Dedifferentiated amniotic fluid mesenchymal stem cell (primary cell): ENCODE measurements at regions not wholly inside any gene's neighbourhood (a gene's known extent, or its start where the extent isn't known, plus 50 kb on each side); places are given as distances from the start of the nearest gene placed in this dataset.
"Not testable (repeated sequence)": the region's sequence is repeated elsewhere in the genome, so short reads cannot be mapped to it uniquely, and the experiment has no call there.

Source experiments
- DNase-seq: peaks from one replicate; pipeline ENCODE4 v3.0.0-alpha.2; 2016; ENCODE audit errors: extremely low spot score

GRCh38 chr6:6946206-6947155 is 161.3 kb upstream of the RREB1 start:
- DNase-seq, result no peak

- no peak for DNase-seq
These were observed 157.2 kb upstream of the RREB1 start for GRCh38 chr6:6950373-6951145.

GRCh38 chr6:6951355-6951754 is 156.4 kb upstream of the RREB1 start:
- no peak for DNase-seq

GRCh38 chr6:6952484-6952883 is 155.3 kb upstream of the RREB1 start:
- DNase-seq, result no peak

- DNase-seq, result not testable (repeated sequence)
These were observed 154.8 kb upstream of the RREB1 start for GRCh38 chr6:6952927-6953326.

GRCh38 chr6:6960571-6961251 is 147.1 kb upstream of the RREB1 start:
- DNase-seq, result no peak

- no peak for DNase-seq
These were observed 145.7 kb upstream of the RREB1 start for GRCh38 chr6:6962086-6962485.

GRCh38 chr6:6962699-6963098 is 145.1 kb upstream of the RREB1 start:
- no peak for DNase-seq

GRCh38 chr6:6963390-6963789 is 144.4 kb upstream of the RREB1 start:
- not testable (repeated sequence) for DNase-seq

- DNase-seq, result no peak
These were observed 143.1 kb upstream of the RREB1 start for GRCh38 chr6:6964675-6965074.

- no peak for DNase-seq
These were observed 141.6 kb upstream of the RREB1 start for GRCh38 chr6:6966127-6966526.

GRCh38 chr6:6966569-6966968 is 141.2 kb upstream of the RREB1 start:
- no peak for DNase-seq

- no peak for DNase-seq
These were observed 139.4 kb upstream of the RREB1 start for GRCh38 chr6:6968357-6968730.

GRCh38 chr6:6968731-6969552 is 138.8 kb upstream of the RREB1 start:
- no peak for DNase-seq

- DNase-seq, result no peak
These were observed 138.0 kb upstream of the RREB1 start for GRCh38 chr6:6969761-6970223.

- DNase-seq, result no peak
These were observed 136.9 kb upstream of the RREB1 start for GRCh38 chr6:6970851-6971250.

GRCh38 chr6:6971369-6971768 is 136.4 kb upstream of the RREB1 start:
- no peak for DNase-seq

GRCh38 chr6:6972456-6972855 is 135.3 kb upstream of the RREB1 start:
- DNase-seq, result no peak

- no peak for DNase-seq
These were observed 134.0 kb upstream of the RREB1 start for GRCh38 chr6:6973721-6974120.

- DNase-seq, result no peak
These were observed 132.2 kb upstream of the RREB1 start for GRCh38 chr6:6975459-6976111.

- DNase-seq, result no peak
These were observed 131.6 kb upstream of the RREB1 start for GRCh38 chr6:6976193-6976592.
